ENCODE measurements at regions not wholly inside any gene's neighbourhood (a gene's known extent, or its start where the extent isn't known, plus 50 kb on each side); places are given as distances from the start of the nearest gene placed in this dataset.

DNA sequence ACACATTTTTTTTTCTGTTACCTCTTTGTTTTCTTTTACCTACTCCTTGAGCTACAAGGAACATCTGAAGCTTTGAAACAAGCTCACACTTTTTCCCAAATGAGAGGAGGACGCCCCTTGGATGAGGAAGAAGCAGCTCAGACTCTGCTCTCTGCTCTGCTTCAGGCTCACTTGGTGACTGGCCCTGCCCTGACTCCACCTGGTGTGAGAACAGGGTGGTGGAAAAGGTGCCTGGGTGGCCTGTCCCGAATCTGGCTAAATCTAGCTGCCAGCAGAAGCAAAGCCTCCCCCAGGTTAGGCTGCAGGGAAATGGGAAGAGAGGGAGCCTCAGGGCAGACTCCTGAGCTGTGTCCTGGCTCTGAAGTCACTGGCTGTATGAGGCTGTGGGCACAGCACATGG lies 68.0 kb upstream of the CEACAM8 start:
- DNase-seq (ENCODE audit: insufficient read length, low spot score) (no peak), FAIRE-seq (no peak)

GRCh38 chr19:42660353-42660752 lies 65.6 kb upstream of the CEACAM8 start:
- FAIRE-seq (no peak), DNase-seq (ENCODE audit: insufficient read length, low spot score) (no peak)

DNA sequence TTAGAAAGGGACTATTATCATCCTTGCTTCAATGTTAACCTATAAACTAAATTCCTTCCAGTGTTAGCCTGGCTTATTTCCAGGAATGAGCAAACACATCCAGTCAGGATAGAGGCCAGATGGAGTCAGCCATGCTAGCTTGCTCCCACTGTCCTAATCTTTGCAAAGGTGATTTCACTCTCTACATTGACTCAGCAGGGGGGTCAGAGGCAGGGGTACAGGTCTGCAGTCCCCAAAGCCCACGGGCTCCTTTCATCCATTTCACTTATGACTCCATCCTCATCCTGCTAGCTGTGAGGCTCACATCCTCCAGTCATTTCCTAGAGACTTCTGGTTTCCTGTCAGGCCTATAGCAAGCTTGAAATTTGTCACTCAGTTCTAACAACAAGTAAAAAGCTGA lies 63.4 kb upstream of the CEACAM8 start:
- DNase-seq (ENCODE audit: insufficient read length, low spot score) (no peak), FAIRE-seq (no peak)

DNA sequence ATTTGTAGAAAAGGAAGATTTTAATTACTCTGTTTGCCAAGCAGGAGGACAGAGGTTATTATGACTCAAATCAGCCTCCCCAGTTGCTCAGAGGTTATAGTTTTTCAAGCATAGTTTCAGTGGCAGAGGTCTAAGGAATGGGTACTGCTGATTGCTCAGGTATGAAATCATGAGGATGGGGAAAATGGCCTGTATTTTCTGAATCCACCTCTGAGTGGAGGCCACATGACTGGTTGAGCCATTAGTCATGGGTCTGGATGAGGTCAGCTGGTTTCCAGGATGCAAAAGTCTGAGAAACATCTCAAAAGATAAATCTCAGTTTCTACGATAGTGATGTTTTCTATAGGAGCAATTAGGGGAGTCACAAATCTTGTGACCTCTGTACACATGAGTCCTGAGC lies 62.8 kb upstream of the CEACAM8 start:
- DNase-seq (ENCODE audit: insufficient read length, low spot score), result no peak
- no peak for FAIRE-seq

DNA sequence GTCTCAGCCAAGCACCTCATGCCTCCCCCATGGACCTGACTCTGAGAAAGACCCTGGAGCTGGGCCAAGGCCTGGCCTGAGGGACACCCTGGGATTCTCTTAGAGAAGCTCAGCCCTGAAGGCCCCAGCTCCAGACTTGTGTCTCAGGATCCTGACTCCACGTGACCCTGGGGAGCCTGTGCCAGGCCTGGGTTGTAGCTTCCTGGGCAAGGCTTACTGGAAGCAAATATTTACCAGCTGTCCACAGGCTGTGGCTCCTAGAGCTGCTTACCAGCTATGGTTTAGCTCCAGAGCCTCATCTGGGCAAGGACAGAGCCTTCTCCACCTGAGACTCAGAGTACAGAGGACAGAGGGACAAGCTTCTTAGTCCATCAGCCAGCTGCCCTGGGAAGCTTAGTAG lies 61.0 kb upstream of the CEACAM8 start:
- DNase-seq (ENCODE audit: insufficient read length, low spot score), result no peak
- FAIRE-seq, result no peak

DNA sequence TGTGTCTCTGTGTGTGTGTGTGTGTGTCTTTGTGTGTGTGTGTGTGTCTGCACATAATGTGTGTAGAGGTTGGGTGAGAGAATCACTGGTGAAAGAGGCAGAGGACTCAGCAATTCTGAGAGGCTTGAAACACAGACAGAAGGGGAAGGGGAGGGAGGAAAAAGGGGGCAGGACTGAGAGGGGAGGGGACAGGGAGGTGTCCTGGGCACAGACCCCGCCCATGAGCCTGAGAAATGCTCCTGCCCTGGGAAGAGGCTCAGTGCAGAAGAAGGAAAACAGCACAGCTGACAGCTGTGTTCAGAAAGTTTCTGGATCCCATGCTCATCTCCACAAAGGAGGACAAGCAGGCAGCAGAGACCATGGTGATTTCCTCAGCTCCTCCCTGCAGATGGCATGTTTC lies 59.1 kb upstream of the CEACAM8 start:
- DNase-seq (ENCODE audit: insufficient read length, low spot score), result no peak
- no peak for FAIRE-seq

- DNase-seq (ENCODE audit: insufficient read length, low spot score), result no peak
- FAIRE-seq, result peak; percentile 46
These were observed 57.3 kb upstream of the CEACAM8 start for GRCh38 chr19:42652021-42652420.
